D721Med (cell line): ENCODE measurements at regions not wholly inside any gene's neighbourhood (a gene's known extent, or its start where the extent isn't known, plus 50 kb on each side); places are given as distances from the start of the nearest gene placed in this dataset.

Source experiments
- DNase-seq: peaks from one replicate; pipeline ENCODE4 v3.0.0; 2011; ENCODE audit warnings: low spot score; ENCODE audit not compliant: insufficient read length
- FAIRE-seq: peaks from 2 replicates; lab custom pipeline; 2011; peaks lifted over from hg19 to GRCh38; lab: Jason Lieb, UNC
- CTCF ChIP-seq: IDR thresholded peaks from 2 replicates; pipeline ENCODE4 v1.5.1; 2012; ENCODE audit warnings: mild to moderate bottlenecking, control low read depth; ENCODE audit not compliant: insufficient read depth; ENCODE audit errors: missing control alignments

GRCh38 chr5:164861610-164862009 is 1356.2 kb downstream of the MAT2B start:
- FAIRE-seq (no peak), DNase-seq (no peak)
- no peak for TF ChIP-seq CTCF

- TF ChIP-seq CTCF: no peak
- DNase-seq (no peak), FAIRE-seq (no peak)
Measured at GRCh38 chr5:164868761-164869160, 1363.3 kb downstream of the MAT2B start.

GRCh38 chr5:164869325-164869724 is 1363.9 kb downstream of the MAT2B start:
- no peak for TF ChIP-seq CTCF
- FAIRE-seq (no peak), DNase-seq (no peak)

GRCh38 chr5:164876793-164877192 is 1371.4 kb downstream of the MAT2B start:
- no peak for TF ChIP-seq CTCF
- peak; percentile 56 for FAIRE-seq
- no peak for DNase-seq

GRCh38 chr5:164881442-164881841 is 1376.0 kb downstream of the MAT2B start:
- peak; percentile 74 for FAIRE-seq
- no peak for DNase-seq
- TF ChIP-seq CTCF: no peak

GRCh38 chr5:164885179-164885578 is 1379.8 kb downstream of the MAT2B start:
- peak; percentile 88 for FAIRE-seq
- TF ChIP-seq CTCF: no peak
- no peak for DNase-seq

- no peak for FAIRE-seq
- no peak for DNase-seq
- no peak for TF ChIP-seq CTCF
Measured at GRCh38 chr5:164893071-164893470, 1387.7 kb downstream of the MAT2B start.
